ENCODE measurements at regions not wholly inside any gene's neighbourhood (a gene's known extent, or its start where the extent isn't known, plus 50 kb on each side); places are given as distances from the start of the nearest gene placed in this dataset.

GRCh38 chr1:5142389-5142788 lies 488.0 kb downstream of the AJAP1 start:
- TF ChIP-seq CTCF (conservative IDR thresholded peaks at IDR 0.05; ENCODE audit: low read depth in 2 of 2) (no peak), JUNB (IDR thresholded peaks at IDR 0.05; ENCODE audit: unreplicated experiment) (no peak), EZH2phosphoT487 (IDR thresholded peaks at IDR 0.05; ENCODE audit: unreplicated experiment) (no peak), POLR2AphosphoS5 (IDR thresholded peaks at IDR 0.05; ENCODE audit: low read depth) (no peak), CREB1 (CRISPR knock-in tag; IDR thresholded peaks at IDR 0.05; ENCODE audit: low read depth) (no peak), EZH2 (IDR thresholded peaks at IDR 0.05; ENCODE audit: low read depth, unreplicated experiment) (no peak), ZNF331 (CRISPR knock-in tag; IDR thresholded peaks at IDR 0.05; ENCODE audit: low read depth) (no peak), ETS1 (IDR thresholded peaks at IDR 0.05) (no peak), NANOG (IDR thresholded peaks at IDR 0.05; ENCODE audit: borderline replicate concordance) (no peak), ZNF114 (CRISPR knock-in tag; IDR thresholded peaks at IDR 0.05) (no peak)
- TF ChIP-seq, protein P1, sequence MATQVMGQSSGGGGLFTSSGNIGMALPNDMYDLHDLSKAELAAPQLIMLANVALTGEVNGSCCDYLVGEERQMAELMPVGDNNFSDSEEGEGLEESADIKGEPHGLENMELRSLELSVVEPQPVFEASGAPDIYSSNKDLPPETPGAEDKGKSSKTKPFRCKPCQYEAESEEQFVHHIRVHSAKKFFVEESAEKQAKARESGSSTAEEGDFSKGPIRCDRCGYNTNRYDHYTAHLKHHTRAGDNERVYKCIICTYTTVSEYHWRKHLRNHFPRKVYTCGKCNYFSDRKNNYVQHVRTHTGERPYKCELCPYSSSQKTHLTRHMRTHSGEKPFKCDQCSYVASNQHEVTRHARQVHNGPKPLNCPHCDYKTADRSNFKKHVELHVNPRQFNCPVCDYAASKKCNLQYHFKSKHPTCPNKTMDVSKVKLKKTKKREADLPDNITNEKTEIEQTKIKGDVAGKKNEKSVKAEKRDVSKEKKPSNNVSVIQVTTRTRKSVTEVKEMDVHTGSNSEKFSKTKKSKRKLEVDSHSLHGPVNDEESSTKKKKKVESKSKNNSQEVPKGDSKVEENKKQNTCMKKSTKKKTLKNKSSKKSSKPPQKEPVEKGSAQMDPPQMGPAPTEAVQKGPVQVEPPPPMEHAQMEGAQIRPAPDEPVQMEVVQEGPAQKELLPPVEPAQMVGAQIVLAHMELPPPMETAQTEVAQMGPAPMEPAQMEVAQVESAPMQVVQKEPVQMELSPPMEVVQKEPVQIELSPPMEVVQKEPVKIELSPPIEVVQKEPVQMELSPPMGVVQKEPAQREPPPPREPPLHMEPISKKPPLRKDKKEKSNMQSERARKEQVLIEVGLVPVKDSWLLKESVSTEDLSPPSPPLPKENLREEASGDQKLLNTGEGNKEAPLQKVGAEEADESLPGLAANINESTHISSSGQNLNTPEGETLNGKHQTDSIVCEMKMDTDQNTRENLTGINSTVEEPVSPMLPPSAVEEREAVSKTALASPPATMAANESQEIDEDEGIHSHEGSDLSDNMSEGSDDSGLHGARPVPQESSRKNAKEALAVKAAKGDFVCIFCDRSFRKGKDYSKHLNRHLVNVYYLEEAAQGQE (IDR thresholded peaks at IDR 0.05; ENCODE audit: unreplicated experiment), result no peak
- TF ChIP-seq, protein P2, sequence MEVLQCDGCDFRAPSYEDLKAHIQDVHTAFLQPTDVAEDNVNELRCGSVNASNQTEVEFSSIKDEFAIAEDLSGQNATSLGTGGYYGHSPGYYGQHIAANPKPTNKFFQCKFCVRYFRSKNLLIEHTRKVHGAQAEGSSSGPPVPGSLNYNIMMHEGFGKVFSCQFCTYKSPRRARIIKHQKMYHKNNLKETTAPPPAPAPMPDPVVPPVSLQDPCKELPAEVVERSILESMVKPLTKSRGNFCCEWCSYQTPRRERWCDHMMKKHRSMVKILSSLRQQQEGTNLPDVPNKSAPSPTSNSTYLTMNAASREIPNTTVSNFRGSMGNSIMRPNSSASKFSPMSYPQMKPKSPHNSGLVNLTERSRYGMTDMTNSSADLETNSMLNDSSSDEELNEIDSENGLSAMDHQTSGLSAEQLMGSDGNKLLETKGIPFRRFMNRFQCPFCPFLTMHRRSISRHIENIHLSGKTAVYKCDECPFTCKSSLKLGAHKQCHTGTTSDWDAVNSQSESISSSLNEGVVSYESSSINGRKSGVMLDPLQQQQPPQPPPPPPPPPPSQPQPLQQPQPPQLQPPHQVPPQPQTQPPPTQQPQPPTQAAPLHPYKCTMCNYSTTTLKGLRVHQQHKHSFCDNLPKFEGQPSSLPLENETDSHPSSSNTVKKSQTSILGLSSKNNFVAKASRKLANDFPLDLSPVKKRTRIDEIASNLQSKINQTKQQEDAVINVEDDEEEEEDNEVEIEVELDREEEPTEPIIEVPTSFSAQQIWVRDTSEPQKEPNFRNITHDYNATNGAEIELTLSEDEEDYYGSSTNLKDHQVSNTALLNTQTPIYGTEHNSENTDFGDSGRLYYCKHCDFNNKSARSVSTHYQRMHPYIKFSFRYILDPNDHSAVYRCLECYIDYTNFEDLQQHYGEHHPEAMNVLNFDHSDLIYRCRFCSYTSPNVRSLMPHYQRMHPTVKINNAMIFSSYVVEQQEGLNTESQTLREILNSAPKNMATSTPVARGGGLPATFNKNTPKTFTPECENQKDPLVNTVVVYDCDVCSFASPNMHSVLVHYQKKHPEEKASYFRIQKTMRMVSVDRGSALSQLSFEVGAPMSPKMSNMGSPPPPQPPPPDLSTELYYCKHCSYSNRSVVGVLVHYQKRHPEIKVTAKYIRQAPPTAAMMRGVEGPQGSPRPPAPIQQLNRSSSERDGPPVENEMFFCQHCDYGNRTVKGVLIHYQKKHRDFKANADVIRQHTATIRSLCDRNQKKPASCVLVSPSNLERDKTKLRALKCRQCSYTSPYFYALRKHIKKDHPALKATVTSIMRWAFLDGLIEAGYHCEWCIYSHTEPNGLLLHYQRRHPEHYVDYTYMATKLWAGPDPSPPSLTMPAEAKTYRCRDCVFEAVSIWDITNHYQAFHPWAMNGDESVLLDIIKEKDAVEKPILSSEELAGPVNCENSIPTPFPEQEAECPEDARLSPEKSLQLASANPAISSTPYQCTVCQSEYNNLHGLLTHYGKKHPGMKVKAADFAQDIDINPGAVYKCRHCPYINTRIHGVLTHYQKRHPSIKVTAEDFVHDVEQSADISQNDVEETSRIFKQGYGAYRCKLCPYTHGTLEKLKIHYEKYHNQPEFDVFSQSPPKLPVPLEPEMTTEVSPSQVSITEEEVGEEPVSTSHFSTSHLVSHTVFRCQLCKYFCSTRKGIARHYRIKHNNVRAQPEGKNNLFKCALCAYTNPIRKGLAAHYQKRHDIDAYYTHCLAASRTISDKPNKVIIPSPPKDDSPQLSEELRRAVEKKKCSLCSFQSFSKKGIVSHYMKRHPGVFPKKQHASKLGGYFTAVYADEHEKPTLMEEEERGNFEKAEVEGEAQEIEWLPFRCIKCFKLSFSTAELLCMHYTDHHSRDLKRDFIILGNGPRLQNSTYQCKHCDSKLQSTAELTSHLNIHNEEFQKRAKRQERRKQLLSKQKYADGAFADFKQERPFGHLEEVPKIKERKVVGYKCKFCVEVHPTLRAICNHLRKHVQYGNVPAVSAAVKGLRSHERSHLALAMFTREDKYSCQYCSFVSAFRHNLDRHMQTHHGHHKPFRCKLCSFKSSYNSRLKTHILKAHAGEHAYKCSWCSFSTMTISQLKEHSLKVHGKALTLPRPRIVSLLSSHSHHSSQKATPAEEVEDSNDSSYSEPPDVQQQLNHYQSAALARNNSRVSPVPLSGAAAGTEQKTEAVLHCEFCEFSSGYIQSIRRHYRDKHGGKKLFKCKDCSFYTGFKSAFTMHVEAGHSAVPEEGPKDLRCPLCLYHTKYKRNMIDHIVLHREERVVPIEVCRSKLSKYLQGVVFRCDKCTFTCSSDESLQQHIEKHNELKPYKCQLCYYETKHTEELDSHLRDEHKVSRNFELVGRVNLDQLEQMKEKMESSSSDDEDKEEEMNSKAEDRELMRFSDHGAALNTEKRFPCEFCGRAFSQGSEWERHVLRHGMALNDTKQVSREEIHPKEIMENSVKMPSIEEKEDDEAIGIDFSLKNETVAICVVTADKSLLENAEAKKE (CRISPR knock-in tag; IDR thresholded peaks at IDR 0.05), result no peak
